Upper lobe of left lung (tissue), 4 donors: ENCODE measurements at regions not wholly inside any gene's neighbourhood (a gene's known extent, or its start where the extent isn't known, plus 50 kb on each side); places are given as distances from the start of the nearest gene placed in this dataset.

Experiments
- CTCF ChIP-seq, 6 experiments: fragments of 450-650 bp in 4 of 6; fragments of 200-600 bp in 2 of 6; sonication (generic) in 2 of 6; IDR thresholded peaks; one replicate each; pipeline ENCODE4 v1.5.1; 2016 to 2019; ENCODE audit warnings: antibody characterized with exemption in 6 of 6
- POLR2A ChIP-seq, 4 donors: fragments of 450-650 bp; IDR thresholded peaks; one replicate each; pipeline ENCODE4 v1.5.1; 2016 to 2017; ENCODE audit warnings: antibody characterized with exemption in 4 of 4, mild to moderate bottlenecking in 2 of 4
- POLR2AphosphoS5 ChIP-seq, 2 donors: sonication (generic); formaldehyde crosslinking; IDR thresholded peaks; one replicate each; pipeline ENCODE4 v1.5.1; 2017; ENCODE audit warnings: antibody characterized with exemption in 2 of 2

GRCh38 chr9:27800159-27800558 lies 226.9 kb upstream of the C9orf72 start:
- no peak for TF ChIP-seq CTCF (IDR thresholded peaks at IDR 0.05)
- TF ChIP-seq POLR2A (IDR thresholded peaks at IDR 0.05): no peak
- no peak for TF ChIP-seq POLR2AphosphoS5 (IDR thresholded peaks at IDR 0.05)
